Mesothelial cell of epicardium (in vitro differentiated cells): ENCODE measurements at regions not wholly inside any gene's neighbourhood (a gene's known extent, or its start where the extent isn't known, plus 50 kb on each side); places are given as distances from the start of the nearest gene placed in this dataset.

Experiments
- DNase-seq, 2 experiments: peaks; one replicate each; pipeline ENCODE4 v3.0.0; 2021; ENCODE audit warnings: low spot score in 2 of 2; ENCODE audit not compliant: unreplicated experiment in 2 of 2
- H3K27ac Mint-ChIP-seq: 2 replicates; pipeline ENCODE4 v1.8.0; 2021; ENCODE audit warnings: mixed read lengths
- H3K27me3 Mint-ChIP-seq: 2 replicates; pipeline ENCODE4 v1.8.0; 2021; ENCODE audit warnings: low read depth, mixed read lengths
- H3K36me3 Mint-ChIP-seq: 2 replicates; pipeline ENCODE4 v1.8.0; 2021; ENCODE audit warnings: mixed read lengths
- H3K4me1 Mint-ChIP-seq: 2 replicates; pipeline ENCODE4 v1.8.0; 2021; ENCODE audit warnings: mixed read lengths
- H3K4me3 Mint-ChIP-seq: 2 replicates; pipeline ENCODE4 v1.8.0; 2021; ENCODE audit warnings: mild to moderate bottlenecking, moderate library complexity, mixed read lengths
- H3K9me3 Mint-ChIP-seq: 2 replicates; pipeline ENCODE4 v1.8.0; 2021; ENCODE audit warnings: mixed read lengths
- CTCF ChIP-seq: fragments of 200-600 bp; sonication (generic); IDR thresholded peaks from one replicate; pipeline ENCODE4 v1.5.0; 2021; ENCODE audit warnings: antibody characterized with exemption; ENCODE audit not compliant: unreplicated experiment

GRCh38 chr5:42912184-42912798, 100.6 kb upstream of the SELENOP start:
- Mint-ChIP-seq H3K27me3 (peaks cover 19% of the 10 kb centered on the region), H3K4me1 (peaks cover 2% of the 10 kb centered on the region), H3K4me3 (no peak overlapping the region), H3K9me3 (no peaks in the 10 kb centered on the region), H3K27ac (no peak overlapping the region), H3K36me3 (no peaks in the 10 kb centered on the region)
- DNase-seq: no peak
- no peak for TF ChIP-seq CTCF

- Mint-ChIP-seq H3K9me3 (no peaks in the 10 kb centered on the region), H3K27me3 (peaks cover 41% of the 10 kb centered on the region), H3K4me3 (peak overlapping the region; percentile 75), H3K36me3 (no peaks in the 10 kb centered on the region), H3K27ac (no peak overlapping the region), H3K4me1 (peaks cover 2% of the 10 kb centered on the region)
- DNase-seq: peak; percentile 78 to 87
- peak; percentile 79 for TF ChIP-seq CTCF
These were observed 97.1 kb upstream of the SELENOP start for GRCh38 chr5:42908509-42909488.

- no peak for TF ChIP-seq CTCF
- H3K9me3 Mint-ChIP-seq: no peaks in the 10 kb centered on the region
- no peak overlapping the region for H3K27ac Mint-ChIP-seq
- no peak for DNase-seq
- no peaks in the 10 kb centered on the region for H3K36me3 Mint-ChIP-seq
- peaks cover 41% of the 10 kb centered on the region for H3K27me3 Mint-ChIP-seq
- peak overlapping the region; percentile 75 for H3K4me3 Mint-ChIP-seq
- peaks cover 2% of the 10 kb centered on the region for H3K4me1 Mint-ChIP-seq
These were observed 96.4 kb upstream of the SELENOP start for GRCh38 chr5:42908086-42908485.

GRCh38 chr5:42905827-42906226, 94.1 kb upstream of the SELENOP start:
- Mint-ChIP-seq H3K9me3 (no peaks in the 10 kb centered on the region), H3K4me1 (peaks cover 2% of the 10 kb centered on the region), H3K27ac (no peak overlapping the region), H3K36me3 (no peaks in the 10 kb centered on the region), H3K27me3 (peaks cover 41% of the 10 kb centered on the region), H3K4me3 (no peak overlapping the region)
- TF ChIP-seq CTCF: no peak
- no peak for DNase-seq

- peaks cover 15% of the 10 kb centered on the region for H3K27me3 Mint-ChIP-seq
These were observed 89.0 kb upstream of the SELENOP start for GRCh38 chr5:42900734-42901133.

More at GRCh38 chr5:42900734-42901133, 89.0 kb upstream of the SELENOP start:
- no peak overlapping the region for H3K27ac Mint-ChIP-seq
- TF ChIP-seq CTCF: no peak
- H3K4me3 Mint-ChIP-seq: no peak overlapping the region
- no peaks in the 10 kb centered on the region for H3K36me3 Mint-ChIP-seq
- no peak for DNase-seq
- H3K9me3 Mint-ChIP-seq: no peaks in the 10 kb centered on the region
- H3K4me1 Mint-ChIP-seq: no peaks in the 10 kb centered on the region
